ENCODE measurements at regions not wholly inside any gene's neighbourhood (a gene's known extent, or its start where the extent isn't known, plus 50 kb on each side); places are given as distances from the start of the nearest gene placed in this dataset.

- no peak for TF ChIP-seq CTCF (IDR thresholded peaks at IDR 0.05)
- TF ChIP-seq REST (IDR thresholded peaks at IDR 0.05; ENCODE audit: low read depth, low read length), result no peak
- no peak for TF ChIP-seq EP300 (IDR thresholded peaks at IDR 0.05; ENCODE audit: borderline replicate concordance in 1 of 2, low read depth in 1 of 2, low read length in 1 of 2)
- no peak for TF ChIP-seq EZH2phosphoT487 (IDR thresholded peaks at IDR 0.05; ENCODE audit: borderline replicate concordance, low read depth)
- TF ChIP-seq TAF1 (IDR thresholded peaks at IDR 0.05; ENCODE audit: borderline replicate concordance, low read depth, low read length), result no peak
- TF ChIP-seq ZBTB33 (IDR thresholded peaks at IDR 0.05; ENCODE audit: borderline replicate concordance, low read depth), result no peak
- no peak for TF ChIP-seq RFX5 (IDR thresholded peaks at IDR 0.05; ENCODE audit: low read length)
- no peak for TF ChIP-seq JUND (IDR thresholded peaks at IDR 0.05)
- TF ChIP-seq NRF1 (IDR thresholded peaks at IDR 0.05; ENCODE audit: low read depth, low read length), result no peak
- TF ChIP-seq RCOR1 (IDR thresholded peaks at IDR 0.05; ENCODE audit: low read length), result no peak
- no peak for TF ChIP-seq POLR2AphosphoS5 (IDR thresholded peaks at IDR 0.05; ENCODE audit: low read depth, low read length)
Measured at GRCh38 chr4:79650217-79650616, 242.2 kb upstream of the GK2 start.

Measured in SK-N-SH (cell line).